ENCODE measurements at regions not wholly inside any gene's neighbourhood (a gene's known extent, or its start where the extent isn't known, plus 50 kb on each side); places are given as distances from the start of the nearest gene placed in this dataset.

- no peaks in the 10 kb centered on the region for H3K9me3 ChIP-seq (ENCODE audit: control insufficient read depth, low read depth, low read length)
- no peaks in the 10 kb centered on the region for H3K79me1 ChIP-seq (ENCODE audit: insufficient read depth, low read depth, low read length, poor library complexity, severe bottlenecking)
- no peaks in the 10 kb centered on the region for H3K79me2 ChIP-seq (ENCODE audit: insufficient read depth, low read length)
- H4K5ac ChIP-seq (ENCODE audit: insufficient read length, low read depth, low read length), result no peak overlapping the region
- Mint-ChIP-seq H3K27ac (no peak overlapping the region), H3K36me3 (ENCODE audit: insufficient read depth in 1 of 3, low read depth in 3 of 3) (peaks cover 14 to 18% (median 14%) of the 10 kb centered on the region in 3 experiments), H3K4me3 (no peak overlapping the region), H3K27me3 (ENCODE audit: low read depth) (peaks cover 18% of the 10 kb centered on the region), H3K9me3 (peaks cover 65 to 71% of the 10 kb centered on the region in 2 experiments), H3K4me1 (peaks cover 36 to 41% of the 10 kb centered on the region in 2 experiments)
- TF ChIP-seq, protein P1, sequence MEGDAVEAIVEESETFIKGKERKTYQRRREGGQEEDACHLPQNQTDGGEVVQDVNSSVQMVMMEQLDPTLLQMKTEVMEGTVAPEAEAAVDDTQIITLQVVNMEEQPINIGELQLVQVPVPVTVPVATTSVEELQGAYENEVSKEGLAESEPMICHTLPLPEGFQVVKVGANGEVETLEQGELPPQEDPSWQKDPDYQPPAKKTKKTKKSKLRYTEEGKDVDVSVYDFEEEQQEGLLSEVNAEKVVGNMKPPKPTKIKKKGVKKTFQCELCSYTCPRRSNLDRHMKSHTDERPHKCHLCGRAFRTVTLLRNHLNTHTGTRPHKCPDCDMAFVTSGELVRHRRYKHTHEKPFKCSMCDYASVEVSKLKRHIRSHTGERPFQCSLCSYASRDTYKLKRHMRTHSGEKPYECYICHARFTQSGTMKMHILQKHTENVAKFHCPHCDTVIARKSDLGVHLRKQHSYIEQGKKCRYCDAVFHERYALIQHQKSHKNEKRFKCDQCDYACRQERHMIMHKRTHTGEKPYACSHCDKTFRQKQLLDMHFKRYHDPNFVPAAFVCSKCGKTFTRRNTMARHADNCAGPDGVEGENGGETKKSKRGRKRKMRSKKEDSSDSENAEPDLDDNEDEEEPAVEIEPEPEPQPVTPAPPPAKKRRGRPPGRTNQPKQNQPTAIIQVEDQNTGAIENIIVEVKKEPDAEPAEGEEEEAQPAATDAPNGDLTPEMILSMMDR (conservative IDR thresholded peaks at IDR 0.05), result no peak
- no peak overlapping the region for H2AFZ ChIP-seq (ENCODE audit: low read length)
- H2BK120ac ChIP-seq (ENCODE audit: low read depth, low read length, poor library complexity, severe bottlenecking), result no peak overlapping the region
- H3K14ac ChIP-seq (ENCODE audit: insufficient read depth, low read length), result no peak overlapping the region
- H3K27ac ChIP-seq (ENCODE audit: insufficient read length, low read depth, low read length), result no peak overlapping the region
- H3K27me3 ChIP-seq (ENCODE audit: insufficient read depth, low read length), result no peaks in the 10 kb centered on the region
- H3K4me1 ChIP-seq (ENCODE audit: insufficient read depth, low read length), result peaks cover 12% of the 10 kb centered on the region; the same call in 1 of the 2 replicates
- H3K23ac ChIP-seq (ENCODE audit: insufficient read length, low read depth, low read length), result no peak overlapping the region
- no peak overlapping the region for H3K18ac ChIP-seq (ENCODE audit: insufficient read length, low read depth, low read length)
- H2BK12ac ChIP-seq (ENCODE audit: insufficient read length, low read depth, low read length), result no peak overlapping the region
- WGBS (ENCODE audit: extremely low coverage, insufficient read length, low lambda C conversion rate), result no CpG with 5 or more reads among the region's 7 CpGs
- no peak overlapping the region for H3K9ac ChIP-seq (ENCODE audit: extremely low read depth, insufficient read length, low read length)
- H3K4me2 ChIP-seq (ENCODE audit: insufficient read depth, insufficient read length, low read length), result no peak overlapping the region
- H2BK15ac ChIP-seq (ENCODE audit: low read depth, low read length), result no peak overlapping the region
- H2BK5ac ChIP-seq (ENCODE audit: insufficient read length, low read length), result no peak overlapping the region
- no peak overlapping the region for H3K56ac ChIP-seq (ENCODE audit: insufficient read length, low read depth, low read length)
- no peak overlapping the region for H2AK5ac ChIP-seq (ENCODE audit: insufficient read length, low read length)
- no peak overlapping the region for H3T11ph ChIP-seq (ENCODE audit: low read length)
- no peaks in the 10 kb centered on the region for H3K23me2 ChIP-seq (ENCODE audit: insufficient read length, low read depth, low read length, poor library complexity, severe bottlenecking)
- H4K20me1 ChIP-seq (ENCODE audit: control insufficient read depth, insufficient read depth, insufficient read length), result no peaks in the 10 kb centered on the region
- H4K91ac ChIP-seq (ENCODE audit: insufficient read length, low read depth, low read length), result no peak overlapping the region
- no peak for DNase-seq
- no peak overlapping the region for H2BK20ac ChIP-seq (ENCODE audit: low read depth, low read length, poor library complexity, severe bottlenecking)
- no peak overlapping the region for H4K8ac ChIP-seq (replicated peaks; ENCODE audit: insufficient read length, low read depth, low read length)
- H3K4ac ChIP-seq (ENCODE audit: low read depth, low read length), result no peak overlapping the region
Measured at GRCh38 chrX:39972340-39972739, 125.4 kb downstream of the BCOR start.

Data from H9 (cell line).